ENCODE measurements at regions not wholly inside any gene's neighbourhood (a gene's known extent, or its start where the extent isn't known, plus 50 kb on each side); places are given as distances from the start of the nearest gene placed in this dataset.

- TF ChIP-seq CTCF (IDR thresholded peaks at IDR 0.05) (no peak), POLR2A (IDR thresholded peaks at IDR 0.05) (no peak)
Observed at GRCh38 chr4:188915175-188915574, 775.9 kb downstream of the TRIML1 start.
